Cerebellar nuclear complex (tissue), 1 donor: ENCODE measurements at regions not wholly inside any gene's neighbourhood (a gene's known extent, or its start where the extent isn't known, plus 50 kb on each side); places are given as distances from the start of the nearest gene placed in this dataset.

Experiments
- DNase-seq, 2 experiments: peaks; one replicate each; lab custom pipeline; 2025; lab: John Stamatoyannopoulos, UW

GRCh38 chr2:134120733-134121630 is 132.9 kb upstream of the MGAT5 start:
- DNase-seq, result no peak

DNA sequence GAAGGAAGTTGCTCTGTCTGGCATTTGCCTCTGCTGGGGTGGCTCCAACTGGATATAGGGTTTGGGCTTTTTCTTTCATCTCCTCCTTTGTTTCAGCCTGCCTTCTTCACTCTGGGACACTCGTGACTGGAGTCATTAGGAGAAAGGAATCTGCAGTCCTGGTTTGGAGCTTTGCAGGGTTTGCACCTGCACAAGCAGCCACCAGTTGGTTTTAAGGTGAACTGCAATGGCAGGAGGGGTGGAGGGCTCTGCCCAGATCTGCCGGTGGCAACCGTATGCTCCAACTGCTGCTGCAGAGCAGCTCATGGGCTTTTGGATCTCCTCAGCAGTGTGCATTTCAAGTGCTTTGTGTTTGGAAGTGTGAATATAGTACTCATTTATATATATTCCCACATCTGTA is 131.3 kb upstream of the MGAT5 start:
- DNase-seq, result no peak

DNA sequence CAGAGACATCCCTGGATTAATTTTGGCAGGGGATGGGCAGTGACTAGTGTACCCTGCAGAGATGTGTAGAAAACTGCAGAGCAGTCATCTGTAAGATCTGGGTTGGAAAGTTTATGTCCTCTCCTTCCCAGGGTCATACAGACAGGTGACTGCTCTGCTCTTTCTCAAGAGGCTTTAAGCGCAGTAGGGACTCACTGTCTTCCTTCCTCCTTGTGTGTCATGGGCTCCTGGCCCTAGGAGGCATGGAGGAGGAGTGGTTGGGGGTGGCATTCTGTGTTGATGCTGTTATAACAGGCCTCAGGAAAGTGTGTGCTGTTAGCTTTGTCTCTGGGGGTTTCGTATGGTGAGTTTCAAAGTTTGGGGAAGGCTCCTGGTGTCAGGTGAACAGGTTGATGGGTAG is 130.5 kb upstream of the MGAT5 start:
- no peak for DNase-seq

DNA sequence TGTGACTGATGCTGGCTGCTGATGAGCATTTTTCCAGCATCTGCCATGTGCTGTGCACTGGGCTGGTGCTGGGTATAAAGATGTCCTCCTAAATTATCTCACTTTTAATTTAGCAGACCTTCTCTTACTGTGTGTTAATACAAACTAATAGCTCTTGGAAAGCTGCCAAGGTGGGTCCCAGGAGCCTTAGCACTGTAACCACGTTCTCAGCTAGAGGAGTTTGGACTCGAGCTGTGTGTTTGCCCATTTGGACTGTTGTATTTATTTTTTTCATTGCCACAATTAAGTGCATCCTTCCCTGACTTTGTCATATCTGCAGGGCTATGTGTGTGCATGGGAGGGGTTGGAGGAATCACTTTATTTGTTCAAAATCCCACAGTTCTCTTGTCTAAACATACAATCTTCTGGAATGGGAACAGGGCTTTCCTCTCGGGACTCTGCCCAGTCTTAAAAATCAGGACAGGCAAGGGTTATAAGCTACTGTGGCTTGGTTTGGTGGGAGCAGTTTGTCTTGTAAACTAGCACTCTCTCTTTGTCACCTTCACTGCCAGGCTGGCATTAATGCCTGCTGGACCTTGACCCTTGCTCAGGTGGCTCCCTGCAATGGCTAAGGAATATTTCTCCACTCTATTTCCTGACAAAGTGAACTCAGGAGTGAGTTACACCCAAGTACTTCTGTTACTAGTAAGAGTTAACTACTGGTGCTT is 129.7 kb upstream of the MGAT5 start:
- no peak for DNase-seq

- DNase-seq, result no peak
These were observed 126.4 kb upstream of the MGAT5 start for GRCh38 chr2:134127496-134127895.

DNA sequence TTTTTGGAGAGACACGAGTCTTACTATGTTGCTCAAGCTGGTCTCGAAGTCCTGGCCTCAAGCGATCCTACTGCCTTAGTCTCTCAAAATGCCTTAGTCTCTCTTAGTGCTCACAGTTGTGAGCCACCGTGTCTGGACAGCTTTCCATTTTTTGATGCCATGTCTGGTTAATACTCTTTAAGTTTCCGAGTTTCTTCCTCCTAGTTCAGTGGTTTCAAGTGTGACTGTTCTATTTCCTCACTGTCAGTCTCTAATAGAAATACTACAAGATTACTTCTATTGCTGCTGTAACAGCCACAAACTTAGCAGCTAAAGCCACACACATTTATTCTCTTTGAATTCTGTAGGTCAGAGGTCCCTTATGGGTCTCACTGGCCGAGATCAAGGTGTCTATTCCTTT is 125.1 kb upstream of the MGAT5 start:
- DNase-seq, result no peak

GRCh38 chr2:134129900-134130537 is 123.9 kb upstream of the MGAT5 start:
- DNase-seq, result no peak

- DNase-seq, result no peak
These were observed 122.0 kb upstream of the MGAT5 start for GRCh38 chr2:134131681-134132489.

DNA sequence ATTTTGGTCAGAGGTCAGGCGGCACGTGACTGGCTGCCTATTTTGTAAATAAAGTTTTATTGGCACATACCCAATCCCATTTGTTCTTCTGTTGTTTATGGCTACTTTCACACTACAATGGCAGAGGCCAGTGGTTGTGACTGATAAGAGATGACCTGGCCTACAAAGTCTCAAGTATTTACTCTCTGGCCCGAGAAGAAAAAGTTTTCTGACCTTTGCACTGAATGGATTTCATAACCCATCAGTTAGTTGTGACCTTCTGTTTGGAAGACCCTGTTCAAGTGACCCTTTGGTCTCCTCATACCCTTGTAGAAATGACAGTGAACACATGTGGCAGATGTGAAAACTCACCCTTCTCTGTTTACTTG is 121.4 kb upstream of the MGAT5 start:
- DNase-seq, result no peak

- DNase-seq, result no peak
These were observed 120.1 kb upstream of the MGAT5 start for GRCh38 chr2:134133622-134134312.

- no peak for DNase-seq
These were observed 119.6 kb upstream of the MGAT5 start for GRCh38 chr2:134134313-134134706.

GRCh38 chr2:134134827-134135226 is 119.0 kb upstream of the MGAT5 start:
- DNase-seq, result no peak

GRCh38 chr2:134135793-134136192 is 118.1 kb upstream of the MGAT5 start:
- no peak for DNase-seq

GRCh38 chr2:134136731-134137130 is 117.1 kb upstream of the MGAT5 start:
- no peak for DNase-seq

DNA sequence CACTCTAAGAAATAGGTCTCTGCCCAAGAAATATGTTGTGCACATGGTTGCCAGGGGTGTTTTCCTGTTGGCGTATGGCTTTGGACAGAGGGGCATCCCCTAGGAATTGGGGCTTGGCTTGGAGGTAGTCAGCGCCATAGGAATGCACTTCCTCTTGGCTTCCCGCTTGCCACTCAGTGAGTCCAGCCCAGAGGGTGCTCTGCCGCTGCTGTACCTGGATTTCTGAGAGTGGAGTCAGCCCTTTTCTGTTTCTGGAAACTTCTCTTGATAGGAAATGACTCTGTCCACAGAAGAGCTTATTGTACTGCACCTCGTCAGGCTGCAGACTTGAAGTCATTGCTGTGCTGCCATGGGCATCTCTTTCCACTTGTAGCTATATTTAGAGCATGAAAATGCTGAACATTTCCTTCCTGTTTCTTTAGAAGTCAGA is 116.7 kb upstream of the MGAT5 start:
- no peak for DNase-seq

GRCh38 chr2:134138115-134138514 is 115.8 kb upstream of the MGAT5 start:
- DNase-seq, result no peak

DNA sequence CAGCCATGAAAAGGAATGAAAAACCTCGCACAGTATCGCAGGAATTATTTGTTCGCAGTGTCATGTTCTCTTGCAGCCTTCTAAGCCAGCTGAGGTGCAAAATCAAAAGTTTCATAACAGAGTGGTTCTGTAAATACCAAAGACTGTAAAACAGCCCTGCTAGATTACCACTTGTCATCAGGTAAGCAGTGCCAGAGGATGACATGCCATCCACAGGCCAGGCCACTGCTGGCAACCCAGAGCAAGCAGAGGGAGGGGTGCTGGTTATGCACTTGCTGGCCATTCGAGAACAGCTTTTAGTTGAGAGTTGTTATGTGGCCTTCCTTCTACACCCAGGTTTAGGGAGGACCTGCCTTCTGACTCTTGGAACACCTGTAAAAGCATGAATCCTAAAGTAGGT is 114.3 kb upstream of the MGAT5 start:
- no peak for DNase-seq

- DNase-seq, result no peak
These were observed 113.6 kb upstream of the MGAT5 start for GRCh38 chr2:134140251-134140661.

DNA sequence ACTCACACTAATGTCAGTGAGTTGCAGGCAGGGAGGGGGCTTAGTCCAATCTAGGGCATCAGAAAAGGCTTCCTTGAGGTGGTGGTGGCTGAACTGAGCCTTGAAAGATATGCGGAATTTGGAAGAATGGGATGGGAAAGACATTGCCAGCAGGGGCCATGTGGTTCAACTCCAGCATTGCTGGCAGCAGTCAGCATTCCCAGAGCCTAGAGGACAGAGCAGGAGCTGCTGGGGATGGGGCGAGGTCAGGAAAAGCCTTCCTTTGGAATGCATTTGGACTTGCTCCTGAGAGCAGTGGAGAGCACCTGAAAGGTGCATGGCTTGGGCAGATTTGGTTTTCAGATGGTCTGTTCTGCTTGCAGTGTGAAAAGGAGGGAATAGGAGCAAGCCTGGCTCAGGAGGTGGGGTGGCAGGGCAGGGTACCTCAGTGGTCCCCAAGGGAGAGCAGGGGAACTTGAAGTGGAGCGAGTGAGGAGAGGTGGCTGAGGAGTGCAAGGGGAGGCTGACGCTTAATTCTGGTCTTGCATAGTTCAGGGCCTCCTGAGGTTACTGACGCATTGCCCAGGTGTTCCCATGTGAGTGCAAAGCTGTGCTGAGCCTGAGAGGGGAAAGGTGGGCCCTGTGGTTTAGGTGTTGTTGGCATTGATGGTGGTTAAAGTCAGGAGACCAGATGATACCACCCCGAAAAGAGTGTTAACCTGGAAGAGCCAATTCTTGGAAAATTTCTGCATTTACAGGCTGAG is 112.1 kb upstream of the MGAT5 start:
- DNase-seq, result no peak

DNA sequence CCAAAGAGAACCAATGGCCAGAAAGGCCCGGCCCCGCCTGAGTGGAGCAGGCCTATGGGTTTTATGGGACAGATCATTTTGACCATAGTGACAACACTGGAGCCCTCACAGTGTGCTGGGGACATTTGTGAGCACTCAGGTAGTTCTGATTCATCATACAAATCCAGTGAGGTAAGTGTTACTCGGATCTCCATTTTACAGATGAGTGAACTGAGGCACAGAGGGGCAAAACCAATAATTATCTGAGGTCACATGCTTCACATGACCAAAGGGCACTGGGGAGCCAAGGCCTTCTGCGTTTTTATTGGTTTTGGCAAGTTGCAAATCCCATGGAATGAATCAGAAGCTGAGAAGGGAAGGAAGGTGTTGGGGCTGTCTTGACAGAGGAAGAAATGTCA is 111.5 kb upstream of the MGAT5 start:
- no peak for DNase-seq

DNA sequence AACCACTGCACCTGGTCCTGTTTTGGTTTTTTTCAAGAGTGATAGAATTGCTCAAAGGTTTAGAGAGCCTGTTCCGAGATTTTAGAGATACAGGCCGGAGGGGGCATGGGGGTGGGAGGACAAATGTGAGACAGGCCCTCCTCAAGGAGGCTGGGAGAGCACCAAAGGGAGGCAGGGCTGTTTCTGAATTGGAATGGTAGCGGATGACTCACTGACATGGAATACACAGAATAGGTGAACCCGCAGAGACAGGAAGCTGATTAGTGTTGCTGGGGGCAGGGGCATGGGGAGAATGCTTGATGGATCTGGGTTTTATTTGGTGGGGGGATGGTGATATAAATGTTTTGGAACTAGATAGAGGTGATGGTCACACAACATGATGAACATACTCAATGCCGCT is 111.0 kb upstream of the MGAT5 start:
- DNase-seq, result no peak
